ENCODE measurements at regions not wholly inside any gene's neighbourhood (a gene's known extent, or its start where the extent isn't known, plus 50 kb on each side); places are given as distances from the start of the nearest gene placed in this dataset.

- no peaks in the 10 kb centered on the region for H3K27me3 ChIP-seq
- H3K36me3 ChIP-seq = no peaks in the 10 kb centered on the region
- H3K4me3 ChIP-seq = no peak overlapping the region
- H3K27ac ChIP-seq = no peak overlapping the region
- no peaks in the 10 kb centered on the region for H3K4me1 ChIP-seq
- DNase-seq = no peak
- H3K9me3 ChIP-seq = no peaks in the 10 kb centered on the region
- intact Hi-C loops (cut with DNase I; ENCODE audit: low total_unique reads) = no loop called here
- no peak for TF ChIP-seq CTCF (IDR thresholded peaks at IDR 0.05)
Measured at GRCh38 chr4:129899849-129900248, 803.9 kb downstream of the C4orf33 start.

- intact Hi-C loops (cut with DNase I; ENCODE audit: low total_unique reads) = no loop called here
- no peak for TF ChIP-seq CTCF (IDR thresholded peaks at IDR 0.05)
- no peak for DNase-seq
Measured at GRCh38 chr4:129900430-129900953, 804.5 kb downstream of the C4orf33 start.

GRCh38 chr4:129901205-129901604 is 805.3 kb downstream of the C4orf33 start:
- Histone ChIP-seq H3K36me3 (no peaks in the 10 kb centered on the region), H3K27me3 (no peaks in the 10 kb centered on the region), H3K4me1 (no peaks in the 10 kb centered on the region), H3K27ac (no peak overlapping the region), H3K9me3 (no peaks in the 10 kb centered on the region), H3K4me3 (no peak overlapping the region)
- intact Hi-C loops (cut with DNase I; ENCODE audit: low total_unique reads) = no loop called here
- no peak for TF ChIP-seq CTCF (IDR thresholded peaks at IDR 0.05)
- no peak for DNase-seq

More at GRCh38 chr4:129900430-129900953, 804.5 kb downstream of the C4orf33 start:
- H3K9me3 ChIP-seq = no peaks in the 10 kb centered on the region
- no peak overlapping the region for H3K4me3 ChIP-seq
- no peak overlapping the region for H3K27ac ChIP-seq
- H3K27me3 ChIP-seq = no peaks in the 10 kb centered on the region
- no peaks in the 10 kb centered on the region for H3K4me1 ChIP-seq
- no peaks in the 10 kb centered on the region for H3K36me3 ChIP-seq

GRCh38 chr4:129903861-129904260 is 807.9 kb downstream of the C4orf33 start:
- TF ChIP-seq CTCF (IDR thresholded peaks at IDR 0.05) = no peak
- no peak for DNase-seq
- no peaks in the 10 kb centered on the region for H3K36me3 ChIP-seq
- no peak overlapping the region for H3K4me3 ChIP-seq
- H3K27ac ChIP-seq = no peak overlapping the region
- no peaks in the 10 kb centered on the region for H3K27me3 ChIP-seq
- no peaks in the 10 kb centered on the region for H3K4me1 ChIP-seq
- H3K9me3 ChIP-seq = no peaks in the 10 kb centered on the region
- intact Hi-C loops (cut with DNase I; ENCODE audit: low total_unique reads) = no loop called here

GRCh38 chr4:129905256-129905655 is 809.3 kb downstream of the C4orf33 start:
- no peaks in the 10 kb centered on the region for H3K9me3 ChIP-seq
- no peak overlapping the region for H3K4me3 ChIP-seq
- DNase-seq = no peak
- no peaks in the 10 kb centered on the region for H3K4me1 ChIP-seq
- no peak for TF ChIP-seq CTCF (IDR thresholded peaks at IDR 0.05)
- intact Hi-C loops (cut with DNase I; ENCODE audit: low total_unique reads) = no loop called here
- H3K27ac ChIP-seq = no peak overlapping the region
- H3K36me3 ChIP-seq = no peaks in the 10 kb centered on the region
- H3K27me3 ChIP-seq = no peaks in the 10 kb centered on the region

GRCh38 chr4:129908117-129908516 is 812.2 kb downstream of the C4orf33 start:
- no peak for TF ChIP-seq CTCF (IDR thresholded peaks at IDR 0.05)
- Histone ChIP-seq H3K27ac (no peak overlapping the region), H3K9me3 (no peaks in the 10 kb centered on the region), H3K36me3 (no peaks in the 10 kb centered on the region), H3K27me3 (no peaks in the 10 kb centered on the region), H3K4me3 (no peak overlapping the region), H3K4me1 (no peaks in the 10 kb centered on the region)
- intact Hi-C loops (cut with DNase I; ENCODE audit: low total_unique reads) = no loop called here
- no peak for DNase-seq
